ENCODE measurements at regions not wholly inside any gene's neighbourhood (a gene's known extent, or its start where the extent isn't known, plus 50 kb on each side); places are given as distances from the start of the nearest gene placed in this dataset.

- no peak for DNase-seq (ENCODE audit: low read depth)
Observed at GRCh38 chr20:52864916-52865605, 107.1 kb upstream of the TSHZ2 start.

GRCh38 chr20:52859156-52859876, 112.8 kb upstream of the TSHZ2 start:
- DNase-seq (ENCODE audit: low read depth), result no peak

- DNase-seq (ENCODE audit: low read depth), result no peak
Observed at GRCh38 chr20:52852714-52853113, 119.4 kb upstream of the TSHZ2 start.

- no peak for DNase-seq (ENCODE audit: low read depth)
Observed at GRCh38 chr20:52847731-52848359, 124.3 kb upstream of the TSHZ2 start.

- DNase-seq (ENCODE audit: low read depth), result no peak
Observed at GRCh38 chr20:52847029-52847660, 125.0 kb upstream of the TSHZ2 start.

GRCh38 chr20:52845044-52845443, 127.1 kb upstream of the TSHZ2 start:
- no peak for DNase-seq (ENCODE audit: low read depth)

- no peak for DNase-seq (ENCODE audit: low read depth)
Observed at GRCh38 chr20:52843425-52843824, 128.7 kb upstream of the TSHZ2 start.

GRCh38 chr20:52841003-52841402, 131.2 kb upstream of the TSHZ2 start:
- DNase-seq (ENCODE audit: low read depth), result no peak

GRCh38 chr20:52840041-52840440, 132.1 kb upstream of the TSHZ2 start:
- no peak for DNase-seq (ENCODE audit: low read depth)

GRCh38 chr20:52838510-52839241, 133.5 kb upstream of the TSHZ2 start:
- DNase-seq (ENCODE audit: low read depth), result no peak

- no peak for DNase-seq (ENCODE audit: low read depth)
Observed at GRCh38 chr20:52837378-52837777, 134.8 kb upstream of the TSHZ2 start.

- DNase-seq (ENCODE audit: low read depth), result no peak
Observed at GRCh38 chr20:52833901-52834300, 138.3 kb upstream of the TSHZ2 start.

GRCh38 chr20:52832151-52832774, 139.9 kb upstream of the TSHZ2 start:
- no peak for DNase-seq (ENCODE audit: low read depth)

GRCh38 chr20:52830598-52830997, 141.6 kb upstream of the TSHZ2 start:
- DNase-seq (ENCODE audit: low read depth), result no peak

GRCh38 chr20:52829111-52829510, 143.0 kb upstream of the TSHZ2 start:
- no peak for DNase-seq (ENCODE audit: low read depth)

GRCh38 chr20:52828199-52828598, 144.0 kb upstream of the TSHZ2 start:
- DNase-seq (ENCODE audit: low read depth), result no peak

GRCh38 chr20:52826722-52827121, 145.4 kb upstream of the TSHZ2 start:
- no peak for DNase-seq (ENCODE audit: low read depth)

GRCh38 chr20:52826321-52826720, 145.8 kb upstream of the TSHZ2 start:
- DNase-seq (ENCODE audit: low read depth), result no peak

- DNase-seq (ENCODE audit: low read depth), result no peak
Observed at GRCh38 chr20:52824494-52825216, 147.5 kb upstream of the TSHZ2 start.

GRCh38 chr20:52823303-52823702, 148.9 kb upstream of the TSHZ2 start:
- no peak for DNase-seq (ENCODE audit: low read depth)
